Putamen (tissue), 1 donor: ENCODE measurements at regions not wholly inside any gene's neighbourhood (a gene's known extent, or its start where the extent isn't known, plus 50 kb on each side); places are given as distances from the start of the nearest gene placed in this dataset.
"Not testable (repeated sequence)": the region's sequence is repeated elsewhere in the genome, so short reads cannot be mapped to it uniquely, and the experiment has no call there.

ENCODE experiments used
- DNase-seq: peaks from one replicate; pipeline ENCODE4 v3.0.0-alpha.2; 2016; ENCODE audit warnings: low spot score

DNA sequence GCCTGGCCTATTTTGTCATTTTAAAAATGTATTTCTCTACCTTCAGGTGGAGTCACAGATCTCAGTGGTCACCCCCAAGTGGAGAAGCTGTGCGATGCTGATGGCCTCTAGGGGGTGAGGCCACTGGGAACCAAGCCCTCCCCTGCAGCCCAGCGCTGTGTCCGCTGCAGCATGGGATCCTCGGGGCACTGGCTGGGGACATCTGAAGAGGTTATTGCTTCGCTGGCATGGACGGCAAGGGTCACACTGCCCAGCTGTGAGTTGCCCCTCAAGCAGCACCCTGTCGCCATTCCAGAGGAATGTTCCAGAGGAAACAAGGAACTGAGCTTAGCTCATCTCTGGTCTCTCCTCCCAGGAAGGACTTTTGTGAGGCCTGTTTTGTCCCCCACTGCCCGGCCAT, 119.6 kb upstream of the S1PR3 start:
- DNase-seq: no peak

GRCh38 chr9:88872192-88872946, 118.9 kb upstream of the S1PR3 start:
- DNase-seq: no peak

DNA sequence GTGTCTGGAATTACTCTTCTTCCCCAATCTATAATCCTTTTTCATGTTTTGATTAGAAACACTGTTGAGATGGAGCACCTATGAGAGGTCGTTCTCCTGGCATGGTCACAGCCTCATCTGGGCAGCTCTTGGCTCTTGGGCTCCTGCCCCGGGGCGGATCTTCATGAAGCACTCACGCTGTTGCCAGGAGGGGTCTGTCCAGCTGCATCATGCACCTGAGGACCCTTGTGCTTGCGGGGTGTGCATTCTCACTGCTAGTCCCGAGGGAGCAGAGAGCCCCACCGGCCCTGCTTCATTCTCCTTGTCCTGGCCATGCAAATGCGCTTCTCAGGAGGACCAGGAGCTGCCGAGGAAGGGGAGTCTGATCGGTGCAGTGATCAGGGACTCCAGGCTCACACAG, 117.6 kb upstream of the S1PR3 start:
- no peak for DNase-seq

DNA sequence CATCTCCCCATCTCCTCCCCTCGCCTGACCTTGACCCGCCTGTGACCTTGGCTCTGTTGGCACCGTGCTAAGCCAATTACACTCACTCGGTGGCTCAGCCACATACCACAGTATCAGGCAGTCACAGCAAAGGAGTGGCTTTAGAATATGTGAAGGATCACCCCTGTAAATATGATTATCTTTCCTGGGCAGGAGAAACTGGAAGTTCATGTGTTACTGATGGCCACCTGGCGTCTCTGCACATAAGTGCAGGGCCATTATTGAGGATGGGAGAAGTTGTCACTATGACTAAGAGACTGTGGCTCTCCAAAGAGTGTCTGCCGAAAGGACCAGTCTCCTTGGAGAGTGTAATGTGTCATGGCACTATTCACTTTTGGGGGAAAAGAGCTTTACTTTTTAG, 116.9 kb upstream of the S1PR3 start:
- DNase-seq: no peak

GRCh38 chr9:88875400-88876120, 115.7 kb upstream of the S1PR3 start:
- DNase-seq: no peak

GRCh38 chr9:88880199-88880598, 111.1 kb upstream of the S1PR3 start:
- no peak for DNase-seq

DNA sequence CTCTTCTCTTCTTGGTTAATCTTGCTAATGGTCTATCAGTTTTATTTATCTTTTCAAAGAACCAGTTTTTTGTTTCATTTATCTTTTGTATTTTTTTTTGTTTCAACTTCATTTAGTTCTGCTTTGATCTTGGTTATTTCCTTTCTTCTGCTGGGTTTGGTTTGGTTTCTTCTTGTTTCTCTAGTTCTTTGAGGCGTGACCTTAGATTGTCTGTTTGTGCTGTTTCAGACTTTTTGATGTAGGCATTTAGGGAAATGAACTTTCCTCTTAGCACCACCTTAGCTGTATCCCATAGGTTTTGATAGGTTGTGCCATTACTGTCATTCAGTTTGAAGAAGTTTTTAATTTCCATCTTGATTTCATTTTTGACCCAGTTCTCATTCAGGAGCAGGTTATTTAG, 107.0 kb upstream of the S1PR3 start:
- DNase-seq: not testable (repeated sequence)

DNA sequence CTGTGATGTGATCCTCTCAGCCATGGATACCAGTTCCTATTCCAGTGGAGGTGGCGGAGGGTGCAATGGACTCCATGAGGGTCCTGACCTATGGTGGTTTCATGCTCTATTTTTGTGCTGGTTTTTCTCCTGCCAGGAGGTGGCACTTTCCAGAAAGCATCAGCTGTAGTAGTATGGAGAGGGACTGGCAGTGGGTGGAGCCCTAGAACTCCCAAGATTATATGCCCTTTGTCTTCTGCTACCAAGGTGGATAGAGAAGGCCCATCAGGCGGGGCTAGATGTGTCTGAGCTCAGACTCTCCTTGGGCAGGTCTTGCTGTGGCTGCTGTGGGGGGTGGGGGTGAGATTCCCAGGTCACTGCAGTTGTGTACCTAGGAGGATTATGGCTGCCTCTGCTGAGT, 104.5 kb upstream of the S1PR3 start:
- not testable (repeated sequence) for DNase-seq

GRCh38 chr9:88889386-88889785, 101.9 kb upstream of the S1PR3 start:
- no peak for DNase-seq

- DNase-seq: no peak
Observed at GRCh38 chr9:88890546-88890945, 100.7 kb upstream of the S1PR3 start.

GRCh38 chr9:88891040-88891439, 100.2 kb upstream of the S1PR3 start:
- DNase-seq: no peak

DNA sequence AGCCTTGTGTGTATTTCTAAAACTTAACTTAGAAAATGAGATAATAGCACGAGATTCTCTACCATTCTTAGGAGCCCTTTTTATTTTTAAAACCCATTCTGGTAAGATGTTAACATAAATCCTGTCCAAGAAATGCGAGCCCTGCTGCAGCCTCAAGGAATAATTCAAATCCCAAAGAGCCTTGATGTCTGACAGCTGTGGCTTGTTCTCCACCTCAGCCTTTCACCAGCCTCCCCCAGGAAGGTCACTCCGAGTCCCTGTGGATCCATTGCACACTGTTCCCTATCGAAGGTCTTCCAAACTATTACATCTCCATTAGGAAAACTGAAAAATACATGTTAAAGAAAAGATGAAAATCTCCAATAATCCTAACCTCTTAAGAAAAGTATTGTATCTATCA, 98.5 kb upstream of the S1PR3 start:
- no peak for DNase-seq

DNA sequence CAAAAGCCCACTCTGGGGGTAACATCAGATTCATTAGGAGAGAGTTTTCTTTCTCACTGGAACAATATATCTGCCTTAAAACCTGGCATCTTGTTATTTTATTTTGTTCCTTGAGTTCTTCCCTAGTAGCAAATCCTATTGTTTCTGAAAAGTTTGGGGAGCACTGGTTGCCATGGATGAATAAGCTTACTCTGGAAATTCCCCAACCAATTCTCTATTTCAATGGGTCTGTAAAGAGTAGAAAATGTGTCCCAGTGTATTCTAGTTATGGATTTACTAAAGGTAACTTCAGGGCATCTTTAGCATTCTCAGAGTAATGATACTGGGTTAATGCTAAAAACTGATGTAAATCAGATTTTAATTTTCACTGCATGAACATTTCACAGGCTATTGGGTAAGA, 94.2 kb upstream of the S1PR3 start:
- DNase-seq: no peak

- DNase-seq: no peak
Observed at GRCh38 chr9:88898039-88898720, 93.1 kb upstream of the S1PR3 start.

- DNase-seq: no peak
Observed at GRCh38 chr9:88905506-88905905, 85.8 kb upstream of the S1PR3 start.

- no peak for DNase-seq
Observed at GRCh38 chr9:88915916-88916315, 75.4 kb upstream of the S1PR3 start.

GRCh38 chr9:88916894-88917293, 74.4 kb upstream of the S1PR3 start:
- DNase-seq: no peak

- no peak for DNase-seq
Observed at GRCh38 chr9:88917375-88917774, 73.9 kb upstream of the S1PR3 start.

DNA sequence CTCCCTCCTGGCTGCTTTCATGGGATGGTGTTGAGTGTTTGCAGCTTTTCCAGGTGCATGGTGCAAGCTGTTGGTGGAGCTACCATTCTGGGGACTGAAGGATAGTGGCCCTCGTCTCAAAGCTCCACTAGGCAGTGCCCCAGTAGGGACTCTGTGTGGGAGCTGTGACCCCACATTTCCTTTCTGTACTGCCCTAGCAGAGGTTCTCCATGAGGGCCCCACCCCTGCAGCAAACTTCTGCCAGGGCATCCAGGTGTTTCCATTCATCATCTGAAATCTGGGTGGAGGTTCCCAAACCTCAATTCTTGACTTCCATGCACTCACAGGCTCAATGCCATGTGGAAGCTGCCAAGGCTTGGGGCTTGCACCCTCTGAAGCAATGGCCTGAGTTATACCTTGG, 72.7 kb upstream of the S1PR3 start:
- DNase-seq: not testable (repeated sequence)

DNA sequence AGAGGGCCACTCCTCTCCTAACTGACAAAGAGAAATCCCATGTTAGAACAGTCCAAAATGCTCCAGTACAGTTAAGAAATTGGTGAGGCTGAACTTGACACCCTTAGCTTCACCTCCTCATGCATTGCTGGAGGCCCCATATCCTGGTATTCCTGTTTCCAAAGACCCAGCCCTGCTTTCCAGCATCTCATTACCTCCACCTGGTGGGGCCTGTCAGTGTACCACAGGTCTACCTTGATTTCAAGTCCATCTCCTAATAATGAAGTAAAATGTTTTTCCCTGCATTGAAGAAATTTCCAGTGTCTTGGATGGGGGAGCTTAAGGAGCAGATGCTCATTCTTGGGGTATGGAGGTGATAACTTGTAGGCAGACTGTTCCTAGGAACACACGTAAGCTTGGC, 70.6 kb upstream of the S1PR3 start:
- no peak for DNase-seq

DNA sequence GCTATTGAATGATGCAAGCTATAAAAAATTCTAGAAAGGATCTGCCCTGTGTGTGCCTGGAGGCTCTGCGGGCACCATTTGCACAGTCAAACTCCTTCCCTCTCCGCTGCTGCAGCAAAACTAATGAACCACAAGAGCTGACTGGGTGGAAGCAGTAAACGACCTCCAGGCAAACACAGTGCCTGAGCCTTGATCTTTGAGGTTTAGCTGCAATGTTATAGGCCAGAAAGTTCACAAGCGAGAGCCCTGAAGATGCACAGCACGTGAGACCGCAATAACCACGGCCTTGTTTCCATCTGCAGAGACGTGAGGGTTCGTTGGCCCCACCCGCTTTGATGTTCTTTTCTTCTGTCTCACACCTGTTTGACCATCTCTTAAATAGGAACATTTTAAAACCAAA, 69.2 kb upstream of the S1PR3 start:
- DNase-seq: no peak

GRCh38 chr9:88923092-88923491, 68.2 kb upstream of the S1PR3 start:
- no peak for DNase-seq

DNA sequence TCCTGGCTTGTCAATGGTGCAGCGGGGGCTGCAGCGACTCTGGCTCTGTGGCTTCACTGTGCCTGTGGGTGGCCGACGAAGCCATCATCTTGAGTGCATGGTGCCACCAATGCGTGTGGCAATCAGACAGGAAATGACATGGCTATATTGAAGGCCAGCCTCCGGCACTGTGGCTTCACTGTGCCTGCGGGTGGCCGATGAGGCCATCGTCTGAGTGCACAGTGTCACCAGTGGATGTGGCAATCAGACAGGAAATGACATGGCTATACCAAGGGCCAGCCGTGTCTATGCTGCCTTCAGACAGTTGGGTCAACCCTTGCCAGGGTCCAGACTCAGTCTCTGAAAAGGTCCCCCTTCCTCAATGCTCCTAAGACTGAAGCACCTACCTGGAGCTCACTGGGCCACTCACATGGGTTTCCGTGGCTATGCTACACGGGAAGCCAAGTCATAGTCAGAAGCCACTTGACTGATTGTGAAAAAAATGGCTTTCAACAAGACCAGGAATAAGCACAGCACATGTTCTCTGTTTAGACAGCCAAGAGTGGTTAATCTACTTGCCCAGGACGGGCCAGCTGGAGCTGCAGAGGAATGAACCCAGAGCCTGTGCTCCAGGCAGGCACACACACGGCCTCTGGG, 67.5 kb upstream of the S1PR3 start:
- DNase-seq: no peak
